Keratinocyte (primary cell): ENCODE measurements at regions not wholly inside any gene's neighbourhood (a gene's known extent, or its start where the extent isn't known, plus 50 kb on each side); places are given as distances from the start of the nearest gene placed in this dataset.

ENCODE experiments used
- DNase-seq: peaks from one replicate; pipeline ENCODE4 v3.0.0-alpha.2; 2011; ENCODE audit warnings: low read depth, missing footprints, low spot score
- FAIRE-seq: peaks from 2 replicates; lab custom pipeline; 2011; peaks lifted over from hg19 to GRCh38; lab: Jason Lieb, UNC
- H2AFZ ChIP-seq: 2 replicates; pipeline ENCODE4 v1.6.0; 2012; ENCODE audit warnings: low read length, control low read depth, inconsistent platforms; ENCODE audit not compliant: control insufficient read depth
- H3K27ac ChIP-seq: 2 replicates; pipeline ENCODE4 v1.5.1; 2011; ENCODE audit warnings: low read length; ENCODE audit not compliant: control insufficient read depth, insufficient read depth
- H3K27me3 ChIP-seq: 3 replicates; pipeline ENCODE4 v1.6.0; 2011; ENCODE audit warnings: low read length; ENCODE audit not compliant: control insufficient read depth, insufficient read depth; ENCODE audit errors: extremely low read depth
- H3K36me3 ChIP-seq, 2 experiments: 2 replicates in 1 of 2; 3 replicates in 1 of 2; pipeline ENCODE4 v1.5.1; 2011; ENCODE audit warnings: low read length in 2 of 2, mild to moderate bottlenecking in 1 of 2; ENCODE audit not compliant: control insufficient read depth in 2 of 2, insufficient read depth in 2 of 2; ENCODE audit errors: extremely low read depth in 1 of 2
- H3K4me1 ChIP-seq: 3 replicates; pipeline ENCODE4 v1.5.1; 2011; ENCODE audit warnings: low read length; ENCODE audit not compliant: control insufficient read depth, insufficient read depth; ENCODE audit errors: extremely low read depth
- H3K4me2 ChIP-seq: 3 replicates; pipeline ENCODE4 v1.6.0; 2011; ENCODE audit warnings: low read depth, low read length; ENCODE audit not compliant: control insufficient read depth, insufficient read depth; ENCODE audit errors: extremely low read depth
- H3K4me3 ChIP-seq, 3 experiments: fragments of 200-600 bp in 1 of 3; sonication (generic) in 1 of 3; 2 replicates in 2 of 3; 3 replicates in 1 of 3; pipeline ENCODE4 v1.5.1; 2011 to 2016; ENCODE audit warnings: low read length in 3 of 3, mild to moderate bottlenecking in 3 of 3, control low read depth in 2 of 3, inconsistent platforms in 1 of 3, low read depth in 1 of 3, mixed read lengths in 1 of 3, mixed run types in 1 of 3, moderate library complexity in 1 of 3; ENCODE audit not compliant: control insufficient read depth in 2 of 3, insufficient read depth in 2 of 3; ENCODE audit errors: extremely low read depth in 1 of 3
- H3K79me2 ChIP-seq: 2 replicates; pipeline ENCODE4 v1.6.0; 2012; ENCODE audit warnings: low read length; ENCODE audit not compliant: control insufficient read depth, insufficient read depth
- H3K9ac ChIP-seq: 3 replicates; pipeline ENCODE4 v1.6.0; 2011; ENCODE audit warnings: low read length; ENCODE audit not compliant: control insufficient read depth, insufficient read depth; ENCODE audit errors: extremely low read depth
- H3K9me1 ChIP-seq: 3 replicates; pipeline ENCODE4 v1.6.0; 2011; ENCODE audit warnings: low read length; ENCODE audit not compliant: control insufficient read depth, insufficient read depth; ENCODE audit errors: extremely low read depth
- H3K9me3 ChIP-seq: 2 replicates; pipeline ENCODE4 v1.5.1; 2012; ENCODE audit warnings: low read depth, low read length; ENCODE audit not compliant: control insufficient read depth
- H4K20me1 ChIP-seq: 3 replicates; pipeline ENCODE4 v1.6.0; 2011; ENCODE audit warnings: low read length; ENCODE audit not compliant: control insufficient read depth, insufficient read depth; ENCODE audit errors: extremely low read depth
- EZH2 ChIP-seq: IDR thresholded peaks from one replicate; pipeline ENCODE4 v1.6.1; 2012; ENCODE audit warnings: inconsistent platforms, mild to moderate bottlenecking, low read length, moderate library complexity
- dilution Hi-C: fragments of 300-500 bp; cut with MboI; formaldehyde crosslinking; loops from one replicate; pipeline ENCODE4 v1.7.0; 2020; ENCODE audit warnings: low sequenced_read_pairs; ENCODE audit not compliant: extremely low pct_ligation_motif_present
- TF ChIP-seq, protein P1 (sequence below), 3 experiments: IDR thresholded peaks in 1 of 3; conservative IDR thresholded peaks in 1 of 3; optimal IDR thresholded peaks in 1 of 3; 2 replicates in 2 of 3; 3 replicates in 1 of 3; pipeline versions ENCODE3 to v1.5.1; 2011; ENCODE audit warnings: low read length in 3 of 3, mild to moderate bottlenecking in 3 of 3, moderate library complexity in 2 of 3, control low read depth in 1 of 3, inconsistent platforms in 1 of 3; ENCODE audit not compliant: insufficient read depth in 2 of 3; ENCODE audit errors: extremely low read depth in 1 of 3

DNA sequence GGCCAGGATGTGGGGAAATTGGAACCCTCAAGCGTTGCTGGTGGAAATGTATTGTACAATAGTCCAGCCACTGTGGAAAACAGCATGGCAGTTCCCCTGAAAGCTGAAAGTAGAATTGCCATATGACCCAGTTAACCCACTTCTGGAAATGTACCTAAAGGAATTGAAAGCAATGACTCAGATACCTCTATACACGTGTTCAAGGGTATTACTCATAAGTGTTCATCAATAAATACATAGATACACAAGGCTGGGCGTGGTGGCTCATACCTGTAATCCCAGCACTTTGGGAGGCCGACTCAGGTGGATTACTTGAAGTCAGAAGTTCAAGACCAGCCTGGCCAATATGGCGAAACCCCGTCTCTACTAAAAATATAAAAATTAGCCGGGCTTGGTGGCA lies 71.9 kb upstream of the IRS2 start:
- DNase-seq (no peak), FAIRE-seq (peak; percentile 84)
- Histone ChIP-seq H3K4me2 (no peak overlapping the region), H3K9ac (no peak overlapping the region), H3K27me3 (no peaks in the 10 kb centered on the region), H3K36me3 (no peaks in the 10 kb centered on the region), H3K27ac (no peak overlapping the region), H3K9me1 (peaks cover 2% of the 10 kb centered on the region), H3K4me1 (peaks cover 13% of the 10 kb centered on the region), H3K4me3 (no peak overlapping the region), H2AFZ (no peak overlapping the region), H3K9me3 (no peaks in the 10 kb centered on the region), H4K20me1 (no peaks in the 10 kb centered on the region), H3K79me2 (no peaks in the 10 kb centered on the region)
- dilution Hi-C loops, result no loop called here
- TF ChIP-seq, protein P1, sequence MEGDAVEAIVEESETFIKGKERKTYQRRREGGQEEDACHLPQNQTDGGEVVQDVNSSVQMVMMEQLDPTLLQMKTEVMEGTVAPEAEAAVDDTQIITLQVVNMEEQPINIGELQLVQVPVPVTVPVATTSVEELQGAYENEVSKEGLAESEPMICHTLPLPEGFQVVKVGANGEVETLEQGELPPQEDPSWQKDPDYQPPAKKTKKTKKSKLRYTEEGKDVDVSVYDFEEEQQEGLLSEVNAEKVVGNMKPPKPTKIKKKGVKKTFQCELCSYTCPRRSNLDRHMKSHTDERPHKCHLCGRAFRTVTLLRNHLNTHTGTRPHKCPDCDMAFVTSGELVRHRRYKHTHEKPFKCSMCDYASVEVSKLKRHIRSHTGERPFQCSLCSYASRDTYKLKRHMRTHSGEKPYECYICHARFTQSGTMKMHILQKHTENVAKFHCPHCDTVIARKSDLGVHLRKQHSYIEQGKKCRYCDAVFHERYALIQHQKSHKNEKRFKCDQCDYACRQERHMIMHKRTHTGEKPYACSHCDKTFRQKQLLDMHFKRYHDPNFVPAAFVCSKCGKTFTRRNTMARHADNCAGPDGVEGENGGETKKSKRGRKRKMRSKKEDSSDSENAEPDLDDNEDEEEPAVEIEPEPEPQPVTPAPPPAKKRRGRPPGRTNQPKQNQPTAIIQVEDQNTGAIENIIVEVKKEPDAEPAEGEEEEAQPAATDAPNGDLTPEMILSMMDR (optimal IDR thresholded peaks at IDR 0.05 in 1 of 3, IDR thresholded peaks at IDR 0.05 in 1 of 3, conservative IDR thresholded peaks at IDR 0.05 in 1 of 3; ENCODE audit: extremely low read depth in 1 of 3, insufficient read depth in 2 of 3, low read length in 3 of 3), result no peak
- no peak for TF ChIP-seq EZH2

DNA sequence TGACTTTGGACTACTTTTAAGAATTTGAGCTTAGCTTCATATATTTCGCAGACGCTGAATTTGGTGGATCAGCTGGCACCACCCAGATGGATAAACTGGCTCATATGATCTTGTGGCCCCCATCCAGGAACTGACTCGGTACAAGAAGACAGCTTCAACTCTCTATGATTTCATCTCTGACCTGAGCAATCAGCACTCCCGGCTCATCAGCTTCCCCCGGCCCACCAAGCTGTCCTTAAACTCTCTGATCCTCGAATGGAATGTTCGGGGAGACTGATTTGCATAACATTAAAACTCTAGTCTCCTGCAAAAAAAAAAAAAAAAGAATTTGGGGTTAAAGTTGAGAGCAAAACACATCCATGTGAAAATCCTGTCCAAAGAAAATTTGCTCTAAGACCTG lies 71.4 kb upstream of the IRS2 start:
- no peak overlapping the region for H3K27ac ChIP-seq
- H3K4me2 ChIP-seq, result no peak overlapping the region
- peaks cover 2% of the 10 kb centered on the region for H3K9me1 ChIP-seq
- dilution Hi-C loops, result no loop called here
- no peaks in the 10 kb centered on the region for H4K20me1 ChIP-seq
- FAIRE-seq, result no peak
- no peak overlapping the region for H3K9ac ChIP-seq
- H3K79me2 ChIP-seq, result no peaks in the 10 kb centered on the region
- H2AFZ ChIP-seq, result no peak overlapping the region
- no peaks in the 10 kb centered on the region for H3K36me3 ChIP-seq
- H3K4me1 ChIP-seq, result peaks cover 10% of the 10 kb centered on the region
- TF ChIP-seq, protein P1 (optimal IDR thresholded peaks at IDR 0.05 in 1 of 3, IDR thresholded peaks at IDR 0.05 in 1 of 3, conservative IDR thresholded peaks at IDR 0.05 in 1 of 3; ENCODE audit: extremely low read depth in 1 of 3, insufficient read depth in 2 of 3, low read length in 3 of 3), result no peak
- no peak for TF ChIP-seq EZH2
- H3K4me3 ChIP-seq, result no peak overlapping the region
- no peaks in the 10 kb centered on the region for H3K27me3 ChIP-seq
- no peak for DNase-seq
- no peaks in the 10 kb centered on the region for H3K9me3 ChIP-seq
